DND-41 (cell line): ENCODE measurements at regions not wholly inside any gene's neighbourhood (a gene's known extent, or its start where the extent isn't known, plus 50 kb on each side); places are given as distances from the start of the nearest gene placed in this dataset.

Source experiments
- EZH2 ChIP-seq: IDR thresholded peaks from 3 replicates; pipeline ENCODE4 v1.6.1; 2012; ENCODE audit warnings: borderline replicate concordance, low read depth, mild to moderate bottlenecking, moderate library complexity, low read length, inconsistent platforms; ENCODE audit not compliant: severe bottlenecking
- TF ChIP-seq, protein P1 (sequence below): IDR thresholded peaks from 2 replicates; pipeline ENCODE4 v1.5.1; 2012; ENCODE audit warnings: borderline replicate concordance, low read length, moderate library complexity, mild to moderate bottlenecking; ENCODE audit not compliant: poor library complexity, severe bottlenecking; ENCODE audit errors: extremely low read depth

DNA sequence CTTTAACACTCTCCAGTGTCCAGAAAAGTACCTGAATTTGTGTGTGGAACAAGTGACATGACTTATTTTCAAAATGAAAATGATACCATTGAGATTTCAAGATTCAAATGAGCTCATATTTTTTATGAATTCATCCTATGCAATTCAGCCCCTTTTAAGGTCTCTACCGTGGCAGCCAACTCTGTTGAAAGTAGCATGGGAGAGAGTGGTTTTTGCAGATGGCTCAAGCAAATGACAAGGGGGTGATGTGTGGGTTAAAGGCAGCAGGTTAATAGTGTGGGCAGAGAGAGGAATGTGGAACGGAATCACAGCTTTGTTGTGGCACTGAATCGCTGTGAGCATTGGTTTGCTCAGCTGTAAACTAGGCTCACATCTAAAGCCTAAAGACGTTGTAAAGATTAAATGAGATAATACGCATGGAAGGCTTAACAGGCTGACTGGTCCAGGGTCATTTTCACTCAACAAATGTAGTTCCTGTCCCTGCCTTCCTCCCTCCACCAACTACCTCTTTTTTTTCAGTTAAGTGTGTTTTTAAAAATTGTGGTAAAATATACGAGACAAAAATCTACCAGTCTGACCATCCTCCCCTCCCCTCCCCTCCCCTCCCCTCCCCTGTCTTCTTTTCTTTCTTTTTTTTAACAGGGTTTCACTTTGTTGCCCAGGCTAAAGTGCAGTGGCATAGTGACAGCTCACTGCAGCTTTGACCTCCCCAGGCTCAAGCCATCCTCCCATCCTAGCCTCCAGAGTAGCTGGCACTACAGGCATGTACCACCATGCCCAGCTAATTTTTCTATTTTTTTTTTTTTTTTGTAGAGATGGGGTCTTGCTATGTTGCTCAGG is 114.7 kb upstream of the ZNF217 start:
- TF ChIP-seq, protein P1, sequence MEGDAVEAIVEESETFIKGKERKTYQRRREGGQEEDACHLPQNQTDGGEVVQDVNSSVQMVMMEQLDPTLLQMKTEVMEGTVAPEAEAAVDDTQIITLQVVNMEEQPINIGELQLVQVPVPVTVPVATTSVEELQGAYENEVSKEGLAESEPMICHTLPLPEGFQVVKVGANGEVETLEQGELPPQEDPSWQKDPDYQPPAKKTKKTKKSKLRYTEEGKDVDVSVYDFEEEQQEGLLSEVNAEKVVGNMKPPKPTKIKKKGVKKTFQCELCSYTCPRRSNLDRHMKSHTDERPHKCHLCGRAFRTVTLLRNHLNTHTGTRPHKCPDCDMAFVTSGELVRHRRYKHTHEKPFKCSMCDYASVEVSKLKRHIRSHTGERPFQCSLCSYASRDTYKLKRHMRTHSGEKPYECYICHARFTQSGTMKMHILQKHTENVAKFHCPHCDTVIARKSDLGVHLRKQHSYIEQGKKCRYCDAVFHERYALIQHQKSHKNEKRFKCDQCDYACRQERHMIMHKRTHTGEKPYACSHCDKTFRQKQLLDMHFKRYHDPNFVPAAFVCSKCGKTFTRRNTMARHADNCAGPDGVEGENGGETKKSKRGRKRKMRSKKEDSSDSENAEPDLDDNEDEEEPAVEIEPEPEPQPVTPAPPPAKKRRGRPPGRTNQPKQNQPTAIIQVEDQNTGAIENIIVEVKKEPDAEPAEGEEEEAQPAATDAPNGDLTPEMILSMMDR, result no peak
- TF ChIP-seq EZH2, result no peak
